BLaER1 treated with 17β-estradiol and CSF1 and Interleukin-3, amounts not matched to agents 10 nM and 100 nM (cell line): ENCODE measurements at regions not wholly inside any gene's neighbourhood (a gene's known extent, or its start where the extent isn't known, plus 50 kb on each side); places are given as distances from the start of the nearest gene placed in this dataset.

Experiments used
- H3K27ac ChIP-seq, 11 experiments: shearing (Covaris generic); formaldehyde crosslinking; 2 replicates each; pipeline ENCODE4 v1.8.1; 2022
- H3K27me3 ChIP-seq, 11 experiments: shearing (Covaris generic); formaldehyde crosslinking; 2 replicates each; pipeline ENCODE4 v1.8.1; 2022
- H3K36me3 ChIP-seq, 11 experiments: shearing (Covaris generic); formaldehyde crosslinking; 2 replicates each; pipeline ENCODE4 v1.8.1; 2022
- H3K4me1 ChIP-seq, 10 experiments: shearing (Covaris generic); formaldehyde crosslinking; 2 replicates each; pipeline ENCODE4 v1.8.1; 2022
- H3K4me2 ChIP-seq, 11 experiments: shearing (Covaris generic); formaldehyde crosslinking; 2 replicates each; pipeline ENCODE4 v1.8.1; 2022
- H3K4me3 ChIP-seq, 10 experiments: shearing (Covaris generic); formaldehyde crosslinking; 2 replicates each; pipeline ENCODE4 v1.8.1; 2022
- H3K9ac ChIP-seq, 11 experiments: shearing (Covaris generic); formaldehyde crosslinking; 2 replicates each; pipeline ENCODE4 v1.8.1; 2022
- H3K9me3 ChIP-seq, 11 experiments: shearing (Covaris generic); formaldehyde crosslinking; replicated peaks in 1 of 11; 2 replicates each; pipeline ENCODE4 v1.8.1; 2022
- H4K20me1 ChIP-seq, 11 experiments: shearing (Covaris generic); formaldehyde crosslinking; 2 replicates each; pipeline ENCODE4 v1.8.1; 2022
- Cebpa-rat ChIP-seq, 11 experiments: shearing (Covaris generic); IDR thresholded peaks; 2 replicates each; pipeline ENCODE4 v1.8.1; 2022

- no peaks in the 10 kb centered on the region for H4K20me1 ChIP-seq
- no peak overlapping the region for H3K9ac ChIP-seq
- no peaks in the 10 kb centered on the region for H3K27me3 ChIP-seq
- H3K4me3 ChIP-seq = no peak overlapping the region
- H3K4me2 ChIP-seq = no peak overlapping the region; a peak in 1 of 22 replicates
- no peak for TF ChIP-seq Cebpa-rat (IDR thresholded peaks at IDR 0.05)
- no peak overlapping the region for H3K27ac ChIP-seq
- no peaks in the 10 kb centered on the region for H3K36me3 ChIP-seq
- H3K4me1 ChIP-seq = peaks cover 0 to 6% (median 0%) of the 10 kb centered on the region in 10 experiments; a peak in 1 of 20 replicates
- H3K9me3 ChIP-seq = no peaks in the 10 kb centered on the region
Measured at GRCh38 chr12:98085046-98085755, 430.2 kb upstream of the TMPO start.

- no peak for TF ChIP-seq Cebpa-rat (IDR thresholded peaks at IDR 0.05)
- Histone ChIP-seq H3K4me2 (no peak overlapping the region), H3K4me3 (no peak overlapping the region)
Measured at GRCh38 chr12:98090731-98091130, 424.7 kb upstream of the TMPO start.

DNA sequence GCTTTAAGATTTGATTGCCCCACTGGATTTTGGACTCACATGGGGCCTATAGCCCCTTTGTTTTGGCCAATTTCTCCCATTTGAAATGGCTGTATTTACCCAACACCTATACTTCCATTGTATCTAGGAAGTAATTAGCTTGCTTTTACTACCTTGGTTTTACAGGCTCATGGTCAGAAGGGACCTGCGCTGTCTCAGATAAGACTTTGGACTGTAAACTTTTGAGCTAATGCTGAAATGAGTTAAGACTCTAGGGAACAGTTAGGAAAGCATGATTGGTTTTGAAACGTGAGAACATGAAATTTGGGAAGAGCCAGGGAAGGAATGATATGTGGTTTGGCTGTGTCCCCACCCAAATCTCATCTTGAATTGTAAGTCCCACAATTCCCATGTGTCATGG, 419.0 kb upstream of the TMPO start:
- Histone ChIP-seq H3K4me3 (no peak overlapping the region), H3K9me3 (peaks cover 26 to 37% (median 30%) of the 10 kb centered on the region in 11 experiments), H3K27me3 (no peaks in the 10 kb centered on the region), H3K4me1 (no peaks in the 10 kb centered on the region), H4K20me1 (no peaks in the 10 kb centered on the region), H3K4me2 (no peak overlapping the region), H3K27ac (no peak overlapping the region), H3K9ac (no peak overlapping the region), H3K36me3 (no peaks in the 10 kb centered on the region)
- no peak for TF ChIP-seq Cebpa-rat (IDR thresholded peaks at IDR 0.05)

More at GRCh38 chr12:98090731-98091130, 424.7 kb upstream of the TMPO start:
- H3K9ac ChIP-seq = no peak overlapping the region
- no peaks in the 10 kb centered on the region for H3K36me3 ChIP-seq
- H3K27me3 ChIP-seq = no peaks in the 10 kb centered on the region
- H3K27ac ChIP-seq = no peak overlapping the region
- H3K4me1 ChIP-seq = 0 out of 20 replicates have a peak, but pooled peaks cover 0 to under 1% (median 0%) of the 10 kb centered on the region in 10 experiments
- no peaks in the 10 kb centered on the region for H4K20me1 ChIP-seq
- peaks cover 13 to 22% (median 15%) of the 10 kb centered on the region in 11 experiments for H3K9me3 ChIP-seq

GRCh38 chr12:98106031-98106683, 409.2 kb upstream of the TMPO start:
- H3K9ac ChIP-seq = no peak overlapping the region
- H3K27ac ChIP-seq = no peak overlapping the region
- no peak overlapping the region for H3K4me2 ChIP-seq
- H4K20me1 ChIP-seq = no peaks in the 10 kb centered on the region
- no peaks in the 10 kb centered on the region for H3K4me1 ChIP-seq
- no peak for TF ChIP-seq Cebpa-rat (IDR thresholded peaks at IDR 0.05)
- H3K27me3 ChIP-seq = no peaks in the 10 kb centered on the region
- H3K4me3 ChIP-seq = no peak overlapping the region
- no peaks in the 10 kb centered on the region for H3K9me3 ChIP-seq
- no peaks in the 10 kb centered on the region for H3K36me3 ChIP-seq

DNA sequence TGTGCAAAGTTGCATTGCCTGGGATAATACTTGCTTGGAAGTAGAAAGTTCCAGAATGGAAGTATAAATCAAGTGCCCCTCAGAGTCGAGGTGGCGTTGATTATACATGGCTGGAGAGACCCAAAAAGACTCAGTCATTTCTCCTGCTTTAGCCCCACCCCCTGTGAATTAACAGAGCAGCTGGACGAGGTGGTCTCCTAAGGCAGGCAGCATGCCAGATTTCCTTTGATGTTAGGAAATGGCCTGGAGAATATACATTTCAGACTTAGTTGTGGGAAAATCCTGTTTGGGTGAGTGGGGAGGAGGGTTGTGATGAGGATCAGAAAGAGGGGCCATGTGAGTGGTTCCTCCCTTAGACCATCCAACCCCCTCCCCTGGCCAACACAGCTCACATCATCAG, 406.1 kb upstream of the TMPO start:
- Histone ChIP-seq H3K4me1 (no peaks in the 10 kb centered on the region), H3K36me3 (no peaks in the 10 kb centered on the region), H3K4me3 (no peak overlapping the region), H3K9me3 (no peaks in the 10 kb centered on the region), H4K20me1 (no peaks in the 10 kb centered on the region), H3K27me3 (no peaks in the 10 kb centered on the region), H3K4me2 (no peak overlapping the region), H3K9ac (no peak overlapping the region), H3K27ac (no peak overlapping the region)
- no peak for TF ChIP-seq Cebpa-rat (IDR thresholded peaks at IDR 0.05)

DNA sequence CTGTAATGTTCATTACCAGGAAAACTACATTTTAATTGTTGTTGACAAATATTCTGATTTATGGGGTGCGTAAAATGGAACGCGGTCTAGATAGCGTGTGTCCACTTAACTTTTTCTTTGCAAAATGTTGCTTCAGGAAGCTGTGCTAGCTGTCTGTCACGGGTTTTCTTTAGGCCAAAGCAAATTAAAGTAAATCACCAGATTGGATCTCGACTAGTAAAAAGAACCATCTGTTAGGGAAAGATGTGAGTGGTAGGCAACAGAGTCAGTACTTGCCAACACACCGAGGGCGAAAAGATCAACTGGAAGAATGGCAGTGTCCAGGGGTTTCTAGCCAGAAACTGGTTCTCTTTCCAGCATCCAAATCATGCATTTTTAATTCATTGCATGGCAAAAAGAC, 404.9 kb upstream of the TMPO start:
- Histone ChIP-seq H3K4me1 (no peaks in the 10 kb centered on the region), H3K27me3 (no peaks in the 10 kb centered on the region), H3K4me3 (no peak overlapping the region), H3K27ac (no peak overlapping the region), H3K4me2 (no peak overlapping the region), H3K9me3 (no peaks in the 10 kb centered on the region), H4K20me1 (no peaks in the 10 kb centered on the region), H3K36me3 (no peaks in the 10 kb centered on the region), H3K9ac (no peak overlapping the region)
- no peak for TF ChIP-seq Cebpa-rat (IDR thresholded peaks at IDR 0.05)

GRCh38 chr12:98113548-98113947, 401.8 kb upstream of the TMPO start:
- H3K4me2 ChIP-seq = no peak overlapping the region
- H4K20me1 ChIP-seq = no peaks in the 10 kb centered on the region
- no peak overlapping the region for H3K9ac ChIP-seq
- no peak overlapping the region for H3K4me3 ChIP-seq
- H3K36me3 ChIP-seq = no peaks in the 10 kb centered on the region
- no peaks in the 10 kb centered on the region for H3K4me1 ChIP-seq
- no peak overlapping the region for H3K27ac ChIP-seq
- H3K9me3 ChIP-seq = no peaks in the 10 kb centered on the region
- TF ChIP-seq Cebpa-rat (IDR thresholded peaks at IDR 0.05) = no peak
- H3K27me3 ChIP-seq = no peaks in the 10 kb centered on the region

DNA sequence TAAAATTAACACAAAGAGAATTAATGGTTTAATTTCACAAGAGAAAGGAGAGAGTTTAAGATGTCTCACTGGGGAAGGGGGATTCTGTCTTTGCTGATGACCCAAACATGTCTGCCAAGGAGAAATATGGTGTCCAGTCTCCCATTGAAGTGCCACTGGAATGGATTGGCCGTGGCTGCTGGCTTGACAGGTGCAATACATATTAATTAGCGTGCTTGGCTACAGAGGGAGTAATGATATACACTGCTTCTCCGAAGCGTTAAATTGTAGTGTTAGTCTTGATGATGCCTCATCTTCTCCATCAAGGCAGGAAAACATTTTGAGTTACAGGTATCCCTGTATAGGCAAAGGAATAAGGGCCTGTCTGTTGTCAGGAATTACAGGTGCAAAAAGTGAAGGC, 393.4 kb upstream of the TMPO start:
- Histone ChIP-seq H3K9ac (no peak overlapping the region), H4K20me1 (no peaks in the 10 kb centered on the region), H3K27ac (no peak overlapping the region), H3K4me1 (peaks cover 0 to 6% (median 0%) of the 10 kb centered on the region in 10 experiments; a peak in 2 of 20 replicates), H3K27me3 (no peaks in the 10 kb centered on the region), H3K4me2 (no peak overlapping the region), H3K4me3 (no peak overlapping the region), H3K9me3 (no peaks in the 10 kb centered on the region), H3K36me3 (no peaks in the 10 kb centered on the region)
- no peak for TF ChIP-seq Cebpa-rat (IDR thresholded peaks at IDR 0.05)

GRCh38 chr12:98123021-98123461, 392.3 kb upstream of the TMPO start:
- H3K27ac ChIP-seq = no peak overlapping the region
- no peak overlapping the region for H3K4me2 ChIP-seq
- H3K36me3 ChIP-seq = no peaks in the 10 kb centered on the region
- no peak overlapping the region for H3K9ac ChIP-seq
- H3K4me1 ChIP-seq = peaks cover 0 to 11% (median 0%) of the 10 kb centered on the region in 10 experiments; a peak in 3 of 20 replicates
- no peaks in the 10 kb centered on the region for H4K20me1 ChIP-seq
- no peaks in the 10 kb centered on the region for H3K9me3 ChIP-seq
- no peak overlapping the region for H3K4me3 ChIP-seq
- no peaks in the 10 kb centered on the region for H3K27me3 ChIP-seq
- no peak for TF ChIP-seq Cebpa-rat (IDR thresholded peaks at IDR 0.05)
